Liver (tissue), 7 donors: ENCODE measurements at regions not wholly inside any gene's neighbourhood (a gene's known extent, or its start where the extent isn't known, plus 50 kb on each side); places are given as distances from the start of the nearest gene placed in this dataset.

Experiments
- DNase-seq: peaks from one replicate; pipeline ENCODE4 v3.0.0-alpha.2; 2017; ENCODE audit warnings: low spot score
- H3K27ac ChIP-seq, 2 donors: one replicate each; pipeline ENCODE4 v1.7.0; 2013; ENCODE audit warnings: inconsistent platforms in 2 of 2, low read length in 2 of 2, control low read depth in 1 of 2, low read depth in 1 of 2, mild to moderate bottlenecking in 1 of 2
- H3K27me3 ChIP-seq, 4 donors: one replicate each; pipeline versions ENCODE4 v1.6.1 to v1.7.0; 2013; ENCODE audit warnings: low read length in 3 of 4, inconsistent platforms in 1 of 4, mild to moderate bottlenecking in 1 of 4, moderate library complexity in 1 of 4; ENCODE audit not compliant: control insufficient read depth in 4 of 4, insufficient read depth in 4 of 4
- H3K36me3 ChIP-seq, 4 donors: one replicate each; pipeline versions ENCODE4 v1.6.1 to v1.7.0; 2013; ENCODE audit warnings: low read length in 3 of 4, mild to moderate bottlenecking in 3 of 4, low read depth in 1 of 4, moderate library complexity in 1 of 4; ENCODE audit not compliant: control insufficient read depth in 4 of 4, insufficient read depth in 3 of 4
- H3K4me1 ChIP-seq, 4 donors: one replicate each; pipeline versions ENCODE4 v1.6.1 to v1.7.0; 2013; ENCODE audit warnings: low read length in 3 of 4, mild to moderate bottlenecking in 3 of 4, moderate library complexity in 1 of 4; ENCODE audit not compliant: control insufficient read depth in 4 of 4, insufficient read depth in 4 of 4
- H3K4me3 ChIP-seq, 3 donors: one replicate each; pipeline versions ENCODE4 v1.6.1 to v1.7.0; 2013; ENCODE audit warnings: low read length in 3 of 3, control low read depth in 1 of 3, low read depth in 1 of 3, mild to moderate bottlenecking in 1 of 3
- H3K9ac ChIP-seq, 2 donors: one replicate each; pipeline ENCODE4 v1.7.0; 2013; ENCODE audit warnings: low read length in 2 of 2, mild to moderate bottlenecking in 2 of 2, moderate library complexity in 2 of 2, control low read depth in 1 of 2, low read depth in 1 of 2
- H3K9me3 ChIP-seq, 4 donors: one replicate each; pipeline versions ENCODE4 v1.6.1 to v1.7.0; 2013; ENCODE audit warnings: low read length in 3 of 4; ENCODE audit not compliant: control insufficient read depth in 4 of 4
- EGR1 ChIP-seq, 2 donors: IDR thresholded peaks; 2 replicates each; pipeline ENCODE4 v1.6.1; 2016 to 2018; ENCODE audit warnings: antibody characterized with exemption in 2 of 2, low read depth in 2 of 2
- FOXA1 ChIP-seq: IDR thresholded peaks from 2 replicates; pipeline ENCODE4 v1.6.1; 2016; ENCODE audit warnings: antibody characterized with exemption
- HNF4A ChIP-seq, 2 donors: conservative IDR thresholded peaks; 2 replicates each; pipeline ENCODE4 v1.6.1; 2016; ENCODE audit warnings: antibody characterized with exemption in 2 of 2, mild to moderate bottlenecking in 2 of 2
- NR2F2 ChIP-seq: IDR thresholded peaks from 2 replicates; pipeline ENCODE4 v1.6.1; 2016; ENCODE audit warnings: antibody characterized with exemption
- RAD21 ChIP-seq, 2 donors: IDR thresholded peaks; 2 replicates each; pipeline ENCODE4 v1.6.1; 2016; ENCODE audit warnings: antibody characterized with exemption in 2 of 2, mild to moderate bottlenecking in 2 of 2
- RXRA ChIP-seq, 2 donors: IDR thresholded peaks; 2 replicates each; pipeline ENCODE4 v1.6.1; 2017 to 2018; ENCODE audit warnings: antibody characterized with exemption in 2 of 2, mild to moderate bottlenecking in 1 of 2
- SP1 ChIP-seq: IDR thresholded peaks from 2 replicates; pipeline ENCODE4 v1.6.1; 2018; ENCODE audit warnings: antibody characterized with exemption, mild to moderate bottlenecking
- TAF1 ChIP-seq: conservative IDR thresholded peaks from 2 replicates; pipeline ENCODE4 v1.6.1; 2016; ENCODE audit warnings: antibody characterized with exemption, mild to moderate bottlenecking
- YY1 ChIP-seq: IDR thresholded peaks from 2 replicates; pipeline ENCODE4 v1.6.1; 2016; ENCODE audit warnings: antibody characterized with exemption, mild to moderate bottlenecking
- WGBS: extraction: QIAGEN DNeasy Blood & Tissue Kit; methylation state at CpG from one replicate; pipeline ENCODE4 v1.1.7; 2013; 5-methylcytosine and 5-hydroxymethylcytosine counted together
- TF ChIP-seq, protein P1 (sequence below): IDR thresholded peaks from 2 replicates; pipeline ENCODE4 v1.6.1; 2016; ENCODE audit warnings: antibody characterized with exemption
- TF ChIP-seq, protein P2 (sequence below): IDR thresholded peaks from 2 replicates; pipeline ENCODE4 v1.6.1; 2016; ENCODE audit warnings: antibody characterized with exemption
- TF ChIP-seq, protein P3 (sequence below): IDR thresholded peaks from 2 replicates; pipeline ENCODE4 v1.6.1; 2016; ENCODE audit warnings: antibody characterized with exemption
- TF ChIP-seq, protein P4 (sequence below): IDR thresholded peaks from 2 replicates; pipeline ENCODE4 v1.6.1; 2016; ENCODE audit warnings: antibody characterized with exemption, mild to moderate bottlenecking
- donor health status: healthy.
- donor health status: healthy.
- donor health status: healthy.
- donor health status: healthy.

DNA sequence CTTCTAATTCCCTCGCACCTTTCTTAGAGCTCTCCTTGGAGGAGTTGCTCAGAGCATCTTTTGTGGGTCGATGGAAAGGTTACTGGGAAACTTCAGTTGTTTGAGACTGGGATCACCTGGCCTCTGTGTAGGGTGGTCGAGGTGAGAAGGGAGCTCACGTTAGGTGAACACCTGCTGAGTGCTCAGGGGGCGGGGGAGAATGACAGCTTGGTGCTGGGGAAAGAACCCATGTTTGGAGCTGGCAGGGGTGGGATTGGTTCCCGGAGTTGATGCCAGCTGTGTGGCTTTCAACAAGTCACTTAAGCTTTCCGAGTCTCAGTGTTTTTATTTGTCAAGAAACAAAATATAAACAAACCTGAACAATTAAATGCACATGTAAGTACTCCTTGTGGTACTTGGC is 122.3 kb downstream of the GLI2 start:
- no peaks in the 10 kb centered on the region for H3K36me3 ChIP-seq

DNA sequence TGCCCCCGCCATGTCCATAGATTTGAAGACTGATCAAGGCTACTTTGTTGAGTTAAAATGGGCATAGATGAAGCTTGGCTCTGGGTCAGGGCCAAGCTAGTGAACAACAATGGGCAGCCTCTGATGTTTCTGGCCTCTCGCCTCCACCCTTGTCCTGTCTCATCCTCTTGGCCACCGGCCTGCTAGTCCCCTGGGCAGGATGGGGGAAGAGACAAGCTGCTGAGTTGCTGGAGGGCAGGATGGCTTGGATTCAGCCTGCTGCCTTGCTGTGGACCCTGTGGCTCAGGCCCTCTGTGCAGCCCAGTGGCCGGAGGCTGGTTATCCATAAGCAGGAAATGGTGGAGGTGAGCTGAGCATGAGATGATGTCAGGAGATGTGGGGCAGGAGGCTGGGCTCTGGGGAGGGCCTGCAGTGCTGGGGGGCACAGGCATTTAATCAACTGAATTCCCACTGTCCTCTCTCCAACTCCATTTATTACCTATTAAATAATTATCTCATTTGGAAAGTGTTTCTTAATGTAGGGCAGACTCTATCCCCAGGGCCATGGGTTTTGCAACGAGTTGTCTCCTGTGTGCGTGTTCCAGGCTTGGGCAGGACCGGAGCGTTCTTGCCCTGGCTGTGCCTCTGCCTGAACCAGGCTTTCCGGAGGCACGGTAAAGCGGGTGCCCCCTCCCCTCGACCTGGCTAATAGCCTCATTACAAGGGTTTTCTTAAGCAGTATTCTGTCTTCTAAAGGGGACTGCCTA is 122.9 kb downstream of the GLI2 start:
- H3K27me3 ChIP-seq, result no peaks in the 10 kb centered on the region
- H3K27ac ChIP-seq, result no peak overlapping the region
- H3K4me1 ChIP-seq, result no peaks in the 10 kb centered on the region
- DNase-seq, result no peak
- no peak overlapping the region for H3K4me3 ChIP-seq
- TF ChIP-seq TAF1, result no peak
- no peak for TF ChIP-seq HNF4A (conservative IDR thresholded peaks at IDR 0.05)
- TF ChIP-seq FOXA1, result no peak
- TF ChIP-seq, protein P1, sequence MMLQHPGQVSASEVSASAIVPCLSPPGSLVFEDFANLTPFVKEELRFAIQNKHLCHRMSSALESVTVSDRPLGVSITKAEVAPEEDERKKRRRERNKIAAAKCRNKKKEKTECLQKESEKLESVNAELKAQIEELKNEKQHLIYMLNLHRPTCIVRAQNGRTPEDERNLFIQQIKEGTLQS, result no peak
- TF ChIP-seq RXRA (IDR thresholded peaks at IDR 0.05), result no peak
- TF ChIP-seq, protein P2, sequence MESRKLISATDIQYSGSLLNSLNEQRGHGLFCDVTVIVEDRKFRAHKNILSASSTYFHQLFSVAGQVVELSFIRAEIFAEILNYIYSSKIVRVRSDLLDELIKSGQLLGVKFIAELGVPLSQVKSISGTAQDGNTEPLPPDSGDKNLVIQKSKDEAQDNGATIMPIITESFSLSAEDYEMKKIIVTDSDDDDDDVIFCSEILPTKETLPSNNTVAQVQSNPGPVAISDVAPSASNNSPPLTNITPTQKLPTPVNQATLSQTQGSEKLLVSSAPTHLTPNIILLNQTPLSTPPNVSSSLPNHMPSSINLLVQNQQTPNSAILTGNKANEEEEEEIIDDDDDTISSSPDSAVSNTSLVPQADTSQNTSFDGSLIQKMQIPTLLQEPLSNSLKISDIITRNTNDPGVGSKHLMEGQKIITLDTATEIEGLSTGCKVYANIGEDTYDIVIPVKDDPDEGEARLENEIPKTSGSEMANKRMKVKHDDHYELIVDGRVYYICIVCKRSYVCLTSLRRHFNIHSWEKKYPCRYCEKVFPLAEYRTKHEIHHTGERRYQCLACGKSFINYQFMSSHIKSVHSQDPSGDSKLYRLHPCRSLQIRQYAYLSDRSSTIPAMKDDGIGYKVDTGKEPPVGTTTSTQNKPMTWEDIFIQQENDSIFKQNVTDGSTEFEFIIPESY, result no peak
- TF ChIP-seq, protein P3, sequence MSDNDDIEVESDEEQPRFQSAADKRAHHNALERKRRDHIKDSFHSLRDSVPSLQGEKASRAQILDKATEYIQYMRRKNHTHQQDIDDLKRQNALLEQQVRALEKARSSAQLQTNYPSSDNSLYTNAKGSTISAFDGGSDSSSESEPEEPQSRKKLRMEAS, result no peak
- no peak for TF ChIP-seq RAD21 (IDR thresholded peaks at IDR 0.05)
- TF ChIP-seq NR2F2, result no peak
- 83% methylated on average over 12 of the region's 12 CpGs for WGBS
- no peak overlapping the region for H3K9ac ChIP-seq
- no peaks in the 10 kb centered on the region for H3K9me3 ChIP-seq
- H3K36me3 ChIP-seq, result no peaks in the 10 kb centered on the region

More for the DNA sequence above, 122.3 kb downstream of the GLI2 start:
- Histone ChIP-seq H3K9ac (no peak overlapping the region), H3K4me1 (no peaks in the 10 kb centered on the region), H3K9me3 (no peaks in the 10 kb centered on the region), H3K27ac (no peak overlapping the region), H3K27me3 (no peaks in the 10 kb centered on the region), H3K4me3 (no peak overlapping the region)
- no peak for TF ChIP-seq SP1
- TF ChIP-seq, protein P2, result no peak
- TF ChIP-seq, protein P4, sequence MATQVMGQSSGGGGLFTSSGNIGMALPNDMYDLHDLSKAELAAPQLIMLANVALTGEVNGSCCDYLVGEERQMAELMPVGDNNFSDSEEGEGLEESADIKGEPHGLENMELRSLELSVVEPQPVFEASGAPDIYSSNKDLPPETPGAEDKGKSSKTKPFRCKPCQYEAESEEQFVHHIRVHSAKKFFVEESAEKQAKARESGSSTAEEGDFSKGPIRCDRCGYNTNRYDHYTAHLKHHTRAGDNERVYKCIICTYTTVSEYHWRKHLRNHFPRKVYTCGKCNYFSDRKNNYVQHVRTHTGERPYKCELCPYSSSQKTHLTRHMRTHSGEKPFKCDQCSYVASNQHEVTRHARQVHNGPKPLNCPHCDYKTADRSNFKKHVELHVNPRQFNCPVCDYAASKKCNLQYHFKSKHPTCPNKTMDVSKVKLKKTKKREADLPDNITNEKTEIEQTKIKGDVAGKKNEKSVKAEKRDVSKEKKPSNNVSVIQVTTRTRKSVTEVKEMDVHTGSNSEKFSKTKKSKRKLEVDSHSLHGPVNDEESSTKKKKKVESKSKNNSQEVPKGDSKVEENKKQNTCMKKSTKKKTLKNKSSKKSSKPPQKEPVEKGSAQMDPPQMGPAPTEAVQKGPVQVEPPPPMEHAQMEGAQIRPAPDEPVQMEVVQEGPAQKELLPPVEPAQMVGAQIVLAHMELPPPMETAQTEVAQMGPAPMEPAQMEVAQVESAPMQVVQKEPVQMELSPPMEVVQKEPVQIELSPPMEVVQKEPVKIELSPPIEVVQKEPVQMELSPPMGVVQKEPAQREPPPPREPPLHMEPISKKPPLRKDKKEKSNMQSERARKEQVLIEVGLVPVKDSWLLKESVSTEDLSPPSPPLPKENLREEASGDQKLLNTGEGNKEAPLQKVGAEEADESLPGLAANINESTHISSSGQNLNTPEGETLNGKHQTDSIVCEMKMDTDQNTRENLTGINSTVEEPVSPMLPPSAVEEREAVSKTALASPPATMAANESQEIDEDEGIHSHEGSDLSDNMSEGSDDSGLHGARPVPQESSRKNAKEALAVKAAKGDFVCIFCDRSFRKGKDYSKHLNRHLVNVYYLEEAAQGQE, result no peak
- no peak for TF ChIP-seq FOXA1
- no peak for TF ChIP-seq EGR1 (IDR thresholded peaks at IDR 0.05; ENCODE audit: low read depth in 2 of 2)
- no peak for TF ChIP-seq YY1
- TF ChIP-seq RXRA (IDR thresholded peaks at IDR 0.05), result no peak
- DNase-seq, result no peak
- 84% methylated on average over 7 of the region's 7 CpGs for WGBS
